ENCODE measurements at regions not wholly inside any gene's neighbourhood (a gene's known extent, or its start where the extent isn't known, plus 50 kb on each side); places are given as distances from the start of the nearest gene placed in this dataset.

DNA sequence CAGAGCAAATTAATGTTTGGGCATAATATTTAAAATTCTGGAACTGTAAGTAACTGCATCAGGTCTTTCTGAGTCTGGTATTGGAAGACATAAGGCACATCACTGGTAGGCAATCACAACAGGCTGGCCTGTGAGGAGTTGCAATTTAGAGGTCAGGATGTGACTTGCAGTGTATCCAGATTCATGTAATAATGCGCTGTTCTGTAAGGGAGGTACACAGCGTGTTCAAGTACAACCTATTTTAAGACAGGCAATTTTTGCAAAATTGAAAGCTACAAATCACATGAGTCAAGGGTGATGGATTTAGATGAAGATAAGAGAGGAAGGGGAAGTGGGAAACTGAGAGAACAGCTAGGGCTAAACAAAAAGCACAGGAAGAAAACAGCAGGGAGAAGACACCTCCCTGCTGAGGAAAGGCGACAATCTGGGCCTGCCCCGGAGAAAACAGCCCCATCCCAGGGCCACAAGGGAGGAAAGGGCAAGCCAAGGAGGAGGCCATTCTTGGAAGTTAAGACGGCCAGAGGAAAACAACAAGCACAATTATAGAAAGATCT, 138.1 kb downstream of the LACC1 start:
- H3K14ac ChIP-seq (ENCODE audit: insufficient read length): no peak overlapping the region
- H4K8ac ChIP-seq (ENCODE audit: extremely low read depth, insufficient read depth, low read length): no peak overlapping the region
- H3K9me3 ChIP-seq (ENCODE audit: insufficient read depth in 2 of 2, low read depth in 1 of 2, low read length in 1 of 2): no peaks in the 10 kb centered on the region
- H3K79me1 ChIP-seq (ENCODE audit: low read depth, low read length): no peaks in the 10 kb centered on the region
- no peak overlapping the region for H4K91ac ChIP-seq (replicated peaks; ENCODE audit: insufficient read length, low read length)
- H3K36me3 ChIP-seq (ENCODE audit: control insufficient read depth in 2 of 4, insufficient read depth in 4 of 4, low read length in 3 of 4): no peaks in the 10 kb centered on the region
- no peaks in the 10 kb centered on the region for H4K20me1 ChIP-seq (replicated peaks in 1 of 2; ENCODE audit: control insufficient read depth in 1 of 2, insufficient read depth in 2 of 2, low read length in 2 of 2)
- H2BK12ac ChIP-seq (ENCODE audit: low read depth, low read length): no peak overlapping the region
- DNase-seq (ENCODE audit: low read depth in 1 of 2, low spot score in 2 of 2) (no peak), FAIRE-seq (no peak)
- H3K9ac ChIP-seq (replicated peaks in 1 of 4; ENCODE audit: extremely low read depth in 1 of 4, low read depth in 3 of 4, low read length in 3 of 4): no peak overlapping the region
- no peak overlapping the region for H2AK5ac ChIP-seq (ENCODE audit: low read depth, low read length)
- H2AFZ ChIP-seq (ENCODE audit: low read length): no peak overlapping the region
- H3K4me3 ChIP-seq (ENCODE audit: extremely low read depth in 1 of 4, insufficient read depth in 2 of 4, low read depth in 3 of 4, low read length in 4 of 4): no peak overlapping the region
- H4K5ac ChIP-seq (ENCODE audit: insufficient read length, low read depth, low read length): no peak overlapping the region
- no peaks in the 10 kb centered on the region for H3K79me2 ChIP-seq (ENCODE audit: control insufficient read depth in 1 of 2, insufficient read depth in 2 of 2, low read length in 2 of 2)
- no peak overlapping the region for H2BK5ac ChIP-seq (ENCODE audit: low read depth, low read length)
- no peak overlapping the region for H2BK120ac ChIP-seq (replicated peaks; ENCODE audit: low read depth, low read length)
- ChIA-PET CTCF (ENCODE audit: partially characterized antibody) (interaction anchor here (1.4 to 1.5 kb wide), 3 partner anchors 9 to 103 kb away, joined by 3 to 5 read pairs (median 3); no protein-coding TSS in a partner anchor), POLR2A (ENCODE audit: partially characterized antibody) (no interaction called here)
- no peak overlapping the region for H3K18ac ChIP-seq (ENCODE audit: extremely low read depth, low read length)
- no peak overlapping the region for H3K23ac ChIP-seq (ENCODE audit: insufficient read length)
- H3K4me1 ChIP-seq (replicated peaks in 1 of 4; ENCODE audit: control insufficient read depth in 3 of 4, insufficient read depth in 4 of 4, low read length in 3 of 4): no peaks in the 10 kb centered on the region
- H3K23me2 ChIP-seq (ENCODE audit: low read depth, low read length): no peaks in the 10 kb centered on the region; the same call in 1 of the 2 replicates
- H3K4ac ChIP-seq (replicated peaks; ENCODE audit: insufficient read length, low read depth, low read length): no peak overlapping the region
- no peak overlapping the region for H3K4me2 ChIP-seq (ENCODE audit: insufficient read depth in 1 of 2, low read depth in 2 of 2, low read length in 2 of 2)
- no peak overlapping the region for H2BK15ac ChIP-seq (ENCODE audit: low read length)
- peaks cover 0 to 1% (median 0%) of the 10 kb centered on the region in 4 experiments; a peak in 1 of 7 replicates for H3K27me3 ChIP-seq (replicated peaks in 1 of 4; ENCODE audit: control insufficient read depth in 3 of 4, extremely low read depth in 1 of 4, insufficient read depth in 3 of 4, low read length in 3 of 4)
- H3K27ac ChIP-seq (ENCODE audit: low read depth, low read length): no peak overlapping the region
- no peak overlapping the region for H3K56ac ChIP-seq (replicated peaks; ENCODE audit: insufficient read length, low read depth, low read length)
- 86% methylated on average over 5 of the region's 5 CpGs; no CpG with 5 or more reads in 1 of the 2 experiments for WGBS, 2 experiments (ENCODE audit: extremely low coverage in 1 of 2, insufficient coverage in 1 of 2, insufficient read length in 1 of 2, insufficient replicate concordance in 2 of 2, low coverage in 1 of 2, low lambda C conversion rate in 2 of 2, missing lambda C conversion rate in 1 of 2)
- no peak overlapping the region for H2BK20ac ChIP-seq (ENCODE audit: low read length)
- no peak for TF ChIP-seq NANOG (IDR thresholded peaks at IDR 0.05; ENCODE audit: insufficient read depth, low read depth, low read length, poor library complexity, severe bottlenecking)
